Panc1 (cell line): ENCODE measurements at regions not wholly inside any gene's neighbourhood (a gene's known extent, or its start where the extent isn't known, plus 50 kb on each side); places are given as distances from the start of the nearest gene placed in this dataset.

Experiments
- POLR2AphosphoS5 ChIP-seq: IDR thresholded peaks from 2 replicates; pipeline ENCODE4 v1.6.1; 2012; ENCODE audit warnings: mild to moderate bottlenecking, low read depth, low read length, moderate library complexity
- SIN3A ChIP-seq: IDR thresholded peaks from 2 replicates; pipeline ENCODE4 v1.6.1; 2012; ENCODE audit warnings: low read depth, mild to moderate bottlenecking, low read length, moderate library complexity, borderline replicate concordance; ENCODE audit not compliant: insufficient read depth
- TCF7L2 ChIP-seq: IDR thresholded peaks from 2 replicates; pipeline ENCODE4 v1.6.1; 2011; ENCODE audit warnings: mild to moderate bottlenecking, low read depth, low read length, inconsistent platforms
- TF ChIP-seq, protein P1 (sequence below): fragments of 450-650 bp; IDR thresholded peaks from 2 replicates; pipeline ENCODE4 v1.5.1; 2017; ENCODE audit warnings: mild to moderate bottlenecking
- TF ChIP-seq, protein P2 (sequence below), 2 experiments: IDR thresholded peaks; 2 replicates each; pipeline ENCODE4 v1.6.1; 2011 to 2012; ENCODE audit warnings: low read depth in 2 of 2, control low read depth in 1 of 2, low read length in 1 of 2, mild to moderate bottlenecking in 1 of 2, moderate library complexity in 1 of 2; ENCODE audit not compliant: insufficient read depth in 1 of 2

DNA sequence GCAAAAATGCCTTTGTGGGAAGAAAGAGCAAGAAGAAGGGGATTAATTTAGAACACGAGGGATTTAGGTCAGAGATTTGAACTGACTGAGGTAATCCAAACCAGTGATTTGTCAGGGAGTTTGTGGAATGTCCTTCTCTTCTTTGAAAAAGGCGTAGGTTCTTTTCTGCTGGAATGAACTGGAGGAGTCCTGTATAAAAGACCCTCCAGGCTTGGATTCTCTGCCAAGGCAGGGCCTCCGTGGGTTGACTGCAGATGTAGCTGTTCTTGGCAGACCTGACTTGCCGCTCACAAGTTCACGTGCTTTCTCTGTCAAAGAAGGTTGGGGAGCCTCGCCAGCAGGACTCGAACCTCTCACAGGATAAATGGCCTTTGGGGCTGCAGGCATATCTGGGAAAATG lies 62.8 kb upstream of the STC2 start:
- TF ChIP-seq, protein P1, sequence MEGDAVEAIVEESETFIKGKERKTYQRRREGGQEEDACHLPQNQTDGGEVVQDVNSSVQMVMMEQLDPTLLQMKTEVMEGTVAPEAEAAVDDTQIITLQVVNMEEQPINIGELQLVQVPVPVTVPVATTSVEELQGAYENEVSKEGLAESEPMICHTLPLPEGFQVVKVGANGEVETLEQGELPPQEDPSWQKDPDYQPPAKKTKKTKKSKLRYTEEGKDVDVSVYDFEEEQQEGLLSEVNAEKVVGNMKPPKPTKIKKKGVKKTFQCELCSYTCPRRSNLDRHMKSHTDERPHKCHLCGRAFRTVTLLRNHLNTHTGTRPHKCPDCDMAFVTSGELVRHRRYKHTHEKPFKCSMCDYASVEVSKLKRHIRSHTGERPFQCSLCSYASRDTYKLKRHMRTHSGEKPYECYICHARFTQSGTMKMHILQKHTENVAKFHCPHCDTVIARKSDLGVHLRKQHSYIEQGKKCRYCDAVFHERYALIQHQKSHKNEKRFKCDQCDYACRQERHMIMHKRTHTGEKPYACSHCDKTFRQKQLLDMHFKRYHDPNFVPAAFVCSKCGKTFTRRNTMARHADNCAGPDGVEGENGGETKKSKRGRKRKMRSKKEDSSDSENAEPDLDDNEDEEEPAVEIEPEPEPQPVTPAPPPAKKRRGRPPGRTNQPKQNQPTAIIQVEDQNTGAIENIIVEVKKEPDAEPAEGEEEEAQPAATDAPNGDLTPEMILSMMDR, result no peak
- no peak for TF ChIP-seq TCF7L2
- TF ChIP-seq POLR2AphosphoS5, result no peak
- TF ChIP-seq, protein P2, sequence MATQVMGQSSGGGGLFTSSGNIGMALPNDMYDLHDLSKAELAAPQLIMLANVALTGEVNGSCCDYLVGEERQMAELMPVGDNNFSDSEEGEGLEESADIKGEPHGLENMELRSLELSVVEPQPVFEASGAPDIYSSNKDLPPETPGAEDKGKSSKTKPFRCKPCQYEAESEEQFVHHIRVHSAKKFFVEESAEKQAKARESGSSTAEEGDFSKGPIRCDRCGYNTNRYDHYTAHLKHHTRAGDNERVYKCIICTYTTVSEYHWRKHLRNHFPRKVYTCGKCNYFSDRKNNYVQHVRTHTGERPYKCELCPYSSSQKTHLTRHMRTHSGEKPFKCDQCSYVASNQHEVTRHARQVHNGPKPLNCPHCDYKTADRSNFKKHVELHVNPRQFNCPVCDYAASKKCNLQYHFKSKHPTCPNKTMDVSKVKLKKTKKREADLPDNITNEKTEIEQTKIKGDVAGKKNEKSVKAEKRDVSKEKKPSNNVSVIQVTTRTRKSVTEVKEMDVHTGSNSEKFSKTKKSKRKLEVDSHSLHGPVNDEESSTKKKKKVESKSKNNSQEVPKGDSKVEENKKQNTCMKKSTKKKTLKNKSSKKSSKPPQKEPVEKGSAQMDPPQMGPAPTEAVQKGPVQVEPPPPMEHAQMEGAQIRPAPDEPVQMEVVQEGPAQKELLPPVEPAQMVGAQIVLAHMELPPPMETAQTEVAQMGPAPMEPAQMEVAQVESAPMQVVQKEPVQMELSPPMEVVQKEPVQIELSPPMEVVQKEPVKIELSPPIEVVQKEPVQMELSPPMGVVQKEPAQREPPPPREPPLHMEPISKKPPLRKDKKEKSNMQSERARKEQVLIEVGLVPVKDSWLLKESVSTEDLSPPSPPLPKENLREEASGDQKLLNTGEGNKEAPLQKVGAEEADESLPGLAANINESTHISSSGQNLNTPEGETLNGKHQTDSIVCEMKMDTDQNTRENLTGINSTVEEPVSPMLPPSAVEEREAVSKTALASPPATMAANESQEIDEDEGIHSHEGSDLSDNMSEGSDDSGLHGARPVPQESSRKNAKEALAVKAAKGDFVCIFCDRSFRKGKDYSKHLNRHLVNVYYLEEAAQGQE (IDR thresholded peaks at IDR 0.05; ENCODE audit: insufficient read depth in 1 of 2, low read depth in 2 of 2, low read length in 1 of 2), result no peak
- TF ChIP-seq SIN3A, result no peak
